T-helper 1 cell (primary cell): ENCODE measurements at regions not wholly inside any gene's neighbourhood (a gene's known extent, or its start where the extent isn't known, plus 50 kb on each side); places are given as distances from the start of the nearest gene placed in this dataset.
A peak's percentile ranks its signal among the peaks of the same experiment; 100 is the strongest.
"Not testable (repeated sequence)": the region's sequence is repeated elsewhere in the genome, so short reads cannot be mapped to it uniquely, and the experiment has no call there.

Source experiments
- DNase-seq, 5 donors: peaks; one replicate each; pipeline ENCODE4 v3.0.0-alpha.2; 2012 to 2020

GRCh38 chr5:159504857-159505304 lies 174.6 kb upstream of the IL12B start:
- DNase-seq = no peak

- no peak for DNase-seq
Measured at GRCh38 chr5:159507055-159507454, 176.8 kb upstream of the IL12B start.

GRCh38 chr5:159507661-159508060 lies 177.4 kb upstream of the IL12B start:
- DNase-seq = no peak

- DNase-seq = no peak
Measured at GRCh38 chr5:159508344-159508743, 178.1 kb upstream of the IL12B start.

GRCh38 chr5:159509002-159509660 lies 178.8 kb upstream of the IL12B start:
- no peak for DNase-seq

- no peak for DNase-seq
Measured at GRCh38 chr5:159510282-159510681, 180.0 kb upstream of the IL12B start.

- no peak for DNase-seq
Measured at GRCh38 chr5:159511570-159511969, 181.3 kb upstream of the IL12B start.

- no peak for DNase-seq
Measured at GRCh38 chr5:159512064-159512463, 181.8 kb upstream of the IL12B start.

- no peak for DNase-seq
Measured at GRCh38 chr5:159514229-159514810, 184.0 kb upstream of the IL12B start.

GRCh38 chr5:159515197-159515596 lies 184.9 kb upstream of the IL12B start:
- DNase-seq = no peak

- peak; percentile 25 to 79 (median 49) for DNase-seq
Measured at GRCh38 chr5:159515909-159516415, 185.7 kb upstream of the IL12B start.

GRCh38 chr5:159518371-159518770 lies 188.1 kb upstream of the IL12B start:
- DNase-seq = no peak

- no peak for DNase-seq
Measured at GRCh38 chr5:159519365-159519764, 189.1 kb upstream of the IL12B start.

GRCh38 chr5:159522841-159523240 lies 192.6 kb upstream of the IL12B start:
- no peak for DNase-seq

GRCh38 chr5:159524279-159524678 lies 194.0 kb upstream of the IL12B start:
- not testable (repeated sequence) for DNase-seq

- no peak for DNase-seq
Measured at GRCh38 chr5:159525117-159525516, 194.8 kb upstream of the IL12B start.

GRCh38 chr5:159527546-159528254 lies 197.4 kb upstream of the IL12B start:
- DNase-seq = no peak

GRCh38 chr5:159531554-159532105 lies 201.3 kb upstream of the IL12B start:
- no peak for DNase-seq

GRCh38 chr5:159533197-159533596 lies 202.9 kb upstream of the IL12B start:
- no peak for DNase-seq

- DNase-seq = no peak
Measured at GRCh38 chr5:159536166-159536565, 205.9 kb upstream of the IL12B start.

GRCh38 chr5:159536646-159537045 lies 206.4 kb upstream of the IL12B start:
- no peak for DNase-seq

- no peak for DNase-seq
Measured at GRCh38 chr5:159539678-159540077, 209.4 kb upstream of the IL12B start.

GRCh38 chr5:159543326-159543725 lies 213.0 kb upstream of the IL12B start:
- DNase-seq = no peak

- DNase-seq = no peak
Measured at GRCh38 chr5:159545156-159545555, 214.9 kb upstream of the IL12B start.
